HFFc6 (cell line): ENCODE measurements at regions not wholly inside any gene's neighbourhood (a gene's known extent, or its start where the extent isn't known, plus 50 kb on each side); places are given as distances from the start of the nearest gene placed in this dataset.

Source experiments
- DNase-seq: peaks from one replicate; pipeline ENCODE4 v3.0.0-alpha.2; 2018
- H3K27ac Mint-ChIP-seq: 2 replicates; pipeline ENCODE4 v1.8.0; 2020; ENCODE audit warnings: mild to moderate bottlenecking, mixed read lengths
- H3K27me3 Mint-ChIP-seq: 2 replicates; pipeline ENCODE4 v1.8.0; 2021; ENCODE audit warnings: mild to moderate bottlenecking, moderate library complexity, mixed read lengths; ENCODE audit not compliant: insufficient read depth
- H3K36me3 Mint-ChIP-seq: 2 replicates; pipeline ENCODE4 v1.8.0; 2021; ENCODE audit warnings: low read depth, mixed read lengths
- H3K4me1 Mint-ChIP-seq: 2 replicates; pipeline ENCODE4 v1.8.0; 2020; ENCODE audit warnings: low read depth, mixed read lengths
- H3K4me3 Mint-ChIP-seq: 2 replicates; pipeline ENCODE4 v1.8.0; 2020; ENCODE audit warnings: mild to moderate bottlenecking, moderate library complexity, mixed read lengths
- H3K9me3 Mint-ChIP-seq: 2 replicates; pipeline ENCODE4 v1.8.0; 2020; ENCODE audit warnings: mild to moderate bottlenecking, mixed read lengths
- CTCF ChIP-seq: fragments of 200-600 bp; sonication (generic); IDR thresholded peaks from 2 replicates; pipeline ENCODE4 v1.5.0; 2021; ENCODE audit warnings: antibody characterized with exemption, mild to moderate bottlenecking

GRCh38 chr1:239140968-239141367 is 245.4 kb upstream of the CHRM3 start:
- TF ChIP-seq CTCF = no peak
- Mint-ChIP-seq H3K27ac (no peak overlapping the region), H3K27me3 (no peaks in the 10 kb centered on the region), H3K4me1 (no peaks in the 10 kb centered on the region), H3K9me3 (peaks cover 9% of the 10 kb centered on the region), H3K4me3 (no peak overlapping the region), H3K36me3 (no peaks in the 10 kb centered on the region)
- no peak for DNase-seq

- Mint-ChIP-seq H3K4me1 (no peaks in the 10 kb centered on the region), H3K9me3 (peaks cover 14% of the 10 kb centered on the region), H3K27me3 (no peaks in the 10 kb centered on the region), H3K36me3 (no peaks in the 10 kb centered on the region), H3K4me3 (no peak overlapping the region), H3K27ac (no peak overlapping the region)
- DNase-seq = no peak
- no peak for TF ChIP-seq CTCF
Measured at GRCh38 chr1:239139801-239140200, 246.6 kb upstream of the CHRM3 start.

GRCh38 chr1:239128541-239128940 is 257.8 kb upstream of the CHRM3 start:
- Mint-ChIP-seq H3K9me3 (no peaks in the 10 kb centered on the region), H3K4me1 (peaks cover 16% of the 10 kb centered on the region), H3K36me3 (no peaks in the 10 kb centered on the region), H3K27ac (no peak overlapping the region), H3K27me3 (no peaks in the 10 kb centered on the region), H3K4me3 (no peak overlapping the region)
- no peak for DNase-seq
- no peak for TF ChIP-seq CTCF

- Mint-ChIP-seq H3K27ac (no peak overlapping the region), H3K9me3 (no peaks in the 10 kb centered on the region; the same call in 1 of the 2 replicates), H3K4me3 (no peak overlapping the region), H3K27me3 (no peaks in the 10 kb centered on the region), H3K36me3 (no peaks in the 10 kb centered on the region), H3K4me1 (peaks cover 16% of the 10 kb centered on the region)
- DNase-seq = peak; percentile 11
- no peak for TF ChIP-seq CTCF
Measured at GRCh38 chr1:239126884-239127283, 259.5 kb upstream of the CHRM3 start.

GRCh38 chr1:239125893-239126292 is 260.5 kb upstream of the CHRM3 start:
- no peaks in the 10 kb centered on the region for H3K27me3 Mint-ChIP-seq
- H3K36me3 Mint-ChIP-seq = no peaks in the 10 kb centered on the region
- no peak overlapping the region for H3K27ac Mint-ChIP-seq
- no peak for TF ChIP-seq CTCF
- H3K4me1 Mint-ChIP-seq = peaks cover 16% of the 10 kb centered on the region
- no peaks in the 10 kb centered on the region; the same call in 1 of the 2 replicates for H3K9me3 Mint-ChIP-seq
- no peak for DNase-seq
- no peak overlapping the region for H3K4me3 Mint-ChIP-seq

- no peak for TF ChIP-seq CTCF
- peak overlapping the region; percentile 36; the same call in 1 of the 2 replicates for H3K27ac Mint-ChIP-seq
- DNase-seq = peak; percentile 15
- H3K36me3 Mint-ChIP-seq = no peaks in the 10 kb centered on the region
- H3K27me3 Mint-ChIP-seq = no peaks in the 10 kb centered on the region
- H3K9me3 Mint-ChIP-seq = no peaks in the 10 kb centered on the region; the same call in 1 of the 2 replicates
- no peak overlapping the region; the same call in 1 of the 2 replicates for H3K4me3 Mint-ChIP-seq
- H3K4me1 Mint-ChIP-seq = peaks cover 16% of the 10 kb centered on the region
Measured at GRCh38 chr1:239125027-239125426, 261.3 kb upstream of the CHRM3 start.
